Fibroblast of skin of right quadriceps (primary cell): ENCODE measurements at regions not wholly inside any gene's neighbourhood (a gene's known extent, or its start where the extent isn't known, plus 50 kb on each side); places are given as distances from the start of the nearest gene placed in this dataset.
A peak's percentile ranks its signal among the peaks of the same experiment; 100 is the strongest.

Experiments
- DNase-seq: peaks from one replicate; pipeline ENCODE4 v3.0.0-alpha.2; 2013

GRCh38 chr14:99038431-99038820 lies 233.6 kb downstream of the BCL11B start:
- peak; percentile 66 for DNase-seq

- DNase-seq, result no peak
Measured at GRCh38 chr14:99039331-99040041, 232.5 kb downstream of the BCL11B start.

GRCh38 chr14:99040052-99040451 lies 231.9 kb downstream of the BCL11B start:
- DNase-seq, result no peak

- DNase-seq, result no peak
Measured at GRCh38 chr14:99040711-99041110, 231.3 kb downstream of the BCL11B start.

GRCh38 chr14:99041141-99041819 lies 230.7 kb downstream of the BCL11B start:
- DNase-seq, result no peak

- DNase-seq, result no peak
Measured at GRCh38 chr14:99041820-99042174, 230.2 kb downstream of the BCL11B start.

- DNase-seq, result no peak
Measured at GRCh38 chr14:99042381-99043266, 229.4 kb downstream of the BCL11B start.

- DNase-seq, result no peak
Measured at GRCh38 chr14:99043267-99043615, 228.8 kb downstream of the BCL11B start.

- no peak for DNase-seq
Measured at GRCh38 chr14:99043756-99044155, 228.2 kb downstream of the BCL11B start.

- DNase-seq, result peak; percentile 50
Measured at GRCh38 chr14:99047441-99048031, 224.5 kb downstream of the BCL11B start.

- DNase-seq, result no peak
Measured at GRCh38 chr14:99050309-99050708, 221.7 kb downstream of the BCL11B start.

- DNase-seq, result no peak
Measured at GRCh38 chr14:99052467-99052866, 219.5 kb downstream of the BCL11B start.

GRCh38 chr14:99055019-99055418 lies 217.0 kb downstream of the BCL11B start:
- peak; percentile 59 for DNase-seq

GRCh38 chr14:99055816-99056215 lies 216.2 kb downstream of the BCL11B start:
- no peak for DNase-seq

- DNase-seq, result no peak
Measured at GRCh38 chr14:99057576-99058083, 214.4 kb downstream of the BCL11B start.

GRCh38 chr14:99058542-99058941 lies 213.5 kb downstream of the BCL11B start:
- no peak for DNase-seq

- DNase-seq, result no peak
Measured at GRCh38 chr14:99062216-99062615, 209.8 kb downstream of the BCL11B start.

- DNase-seq, result no peak
Measured at GRCh38 chr14:99062772-99063418, 209.1 kb downstream of the BCL11B start.

- no peak for DNase-seq
Measured at GRCh38 chr14:99063620-99064225, 208.3 kb downstream of the BCL11B start.

- DNase-seq, result peak; percentile 41
Measured at GRCh38 chr14:99064262-99064954, 207.6 kb downstream of the BCL11B start.

GRCh38 chr14:99065551-99065950 lies 206.4 kb downstream of the BCL11B start:
- DNase-seq, result no peak

- no peak for DNase-seq
Measured at GRCh38 chr14:99066378-99066777, 205.6 kb downstream of the BCL11B start.
